ENCODE measurements at regions not wholly inside any gene's neighbourhood (a gene's known extent, or its start where the extent isn't known, plus 50 kb on each side); places are given as distances from the start of the nearest gene placed in this dataset.

DNA sequence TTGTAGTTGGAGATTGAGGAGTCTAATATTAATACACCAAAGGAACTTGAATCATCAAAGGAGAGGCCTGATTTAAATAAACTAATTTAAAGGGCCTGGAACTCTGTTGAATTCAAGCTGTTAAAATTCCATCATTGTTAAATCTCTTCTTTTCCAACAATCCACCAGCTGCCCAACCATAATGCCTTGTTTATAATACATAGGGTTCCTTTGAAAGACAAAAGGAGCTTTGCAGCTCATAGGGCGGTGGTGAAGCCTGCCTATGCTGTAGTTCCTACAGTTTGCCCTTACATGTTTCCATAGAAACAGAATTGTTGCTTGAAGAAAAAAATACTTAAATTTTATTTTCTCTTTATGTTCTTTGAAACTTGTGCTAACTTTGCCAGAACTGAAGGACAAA is 102.8 kb downstream of the GLUD2 start:
- TF ChIP-seq, protein P1, sequence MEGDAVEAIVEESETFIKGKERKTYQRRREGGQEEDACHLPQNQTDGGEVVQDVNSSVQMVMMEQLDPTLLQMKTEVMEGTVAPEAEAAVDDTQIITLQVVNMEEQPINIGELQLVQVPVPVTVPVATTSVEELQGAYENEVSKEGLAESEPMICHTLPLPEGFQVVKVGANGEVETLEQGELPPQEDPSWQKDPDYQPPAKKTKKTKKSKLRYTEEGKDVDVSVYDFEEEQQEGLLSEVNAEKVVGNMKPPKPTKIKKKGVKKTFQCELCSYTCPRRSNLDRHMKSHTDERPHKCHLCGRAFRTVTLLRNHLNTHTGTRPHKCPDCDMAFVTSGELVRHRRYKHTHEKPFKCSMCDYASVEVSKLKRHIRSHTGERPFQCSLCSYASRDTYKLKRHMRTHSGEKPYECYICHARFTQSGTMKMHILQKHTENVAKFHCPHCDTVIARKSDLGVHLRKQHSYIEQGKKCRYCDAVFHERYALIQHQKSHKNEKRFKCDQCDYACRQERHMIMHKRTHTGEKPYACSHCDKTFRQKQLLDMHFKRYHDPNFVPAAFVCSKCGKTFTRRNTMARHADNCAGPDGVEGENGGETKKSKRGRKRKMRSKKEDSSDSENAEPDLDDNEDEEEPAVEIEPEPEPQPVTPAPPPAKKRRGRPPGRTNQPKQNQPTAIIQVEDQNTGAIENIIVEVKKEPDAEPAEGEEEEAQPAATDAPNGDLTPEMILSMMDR (IDR thresholded peaks at IDR 0.05; ENCODE audit: insufficient read depth, low read length), result no peak
- no peak for DNase-seq (ENCODE audit: low read depth)
- no peak overlapping the region for H3K4me3 ChIP-seq (ENCODE audit: low read depth, low read length)

DNA sequence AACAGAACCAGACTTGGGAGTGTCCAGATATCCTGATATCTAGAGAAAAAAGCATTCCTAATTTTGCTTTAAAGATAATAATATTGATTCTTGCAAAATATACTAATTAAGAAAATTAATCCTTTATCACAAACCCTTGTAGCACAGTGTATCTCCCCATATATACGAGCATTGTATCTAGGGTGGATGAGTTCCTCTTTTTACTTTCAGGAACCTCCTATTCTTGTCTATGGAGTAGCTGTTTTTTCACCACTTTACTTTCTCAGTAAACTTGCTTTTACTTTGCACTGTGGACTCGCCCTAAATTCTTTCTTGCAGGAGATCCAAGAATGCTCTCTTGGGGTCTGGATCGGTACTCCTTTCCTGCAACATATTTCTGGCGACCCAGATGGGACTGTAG is 103.9 kb downstream of the GLUD2 start:
- no peak overlapping the region for H3K4me3 ChIP-seq (ENCODE audit: low read depth, low read length)
- TF ChIP-seq, protein P1 (IDR thresholded peaks at IDR 0.05; ENCODE audit: insufficient read depth, low read length), result no peak
- DNase-seq (ENCODE audit: low read depth), result no peak

DNA sequence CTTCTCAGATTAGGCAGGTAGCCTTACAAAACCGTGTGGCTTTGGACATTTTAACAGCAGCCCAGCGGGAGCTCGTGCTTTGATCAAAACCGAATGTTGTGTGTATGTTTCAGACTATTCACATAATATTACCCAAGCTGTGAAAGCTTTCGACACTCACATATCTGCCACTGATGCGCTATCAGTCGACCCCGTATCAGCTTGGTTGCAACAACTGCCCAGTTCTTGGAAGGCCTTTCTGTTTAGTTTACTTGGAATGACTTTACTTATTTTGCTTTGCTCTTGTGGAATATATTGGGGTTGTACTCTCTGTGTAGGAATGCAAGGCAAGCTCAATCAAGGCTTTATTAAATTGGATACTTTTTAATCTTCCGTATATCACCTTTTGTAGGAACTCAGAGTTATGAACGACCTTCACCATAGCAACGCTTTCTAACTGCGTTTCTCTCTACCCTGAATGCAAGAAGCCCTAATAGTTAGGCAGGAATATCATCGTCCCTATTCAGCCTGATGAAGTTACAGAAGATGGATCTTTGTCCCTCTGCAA is 107.5 kb downstream of the GLUD2 start:
- TF ChIP-seq, protein P1 (IDR thresholded peaks at IDR 0.05; ENCODE audit: insufficient read depth, low read length), result no peak
- no peak for DNase-seq (ENCODE audit: low read depth)
- H3K4me3 ChIP-seq (ENCODE audit: low read depth, low read length), result no peak overlapping the region

DNA sequence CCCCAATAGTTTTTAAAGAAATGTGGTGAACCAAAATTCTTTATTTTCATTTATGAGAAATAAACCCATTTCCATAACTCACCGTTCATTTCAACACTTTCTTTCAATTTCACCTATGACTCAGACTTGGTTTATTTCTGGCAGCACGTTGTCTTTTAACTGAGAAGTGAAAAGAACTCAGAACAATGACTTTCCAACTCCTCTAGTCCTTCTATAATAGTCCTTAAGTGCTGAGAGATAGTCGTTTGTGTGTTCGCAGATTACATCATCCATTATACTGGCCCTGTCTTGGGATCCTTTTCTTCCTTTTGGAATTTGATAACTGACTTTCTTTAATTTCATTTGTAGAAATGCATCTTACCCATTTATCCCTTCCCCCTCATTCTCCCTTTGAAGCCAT is 113.6 kb downstream of the GLUD2 start:
- DNase-seq (ENCODE audit: low read depth), result peak; percentile 51

DNA sequence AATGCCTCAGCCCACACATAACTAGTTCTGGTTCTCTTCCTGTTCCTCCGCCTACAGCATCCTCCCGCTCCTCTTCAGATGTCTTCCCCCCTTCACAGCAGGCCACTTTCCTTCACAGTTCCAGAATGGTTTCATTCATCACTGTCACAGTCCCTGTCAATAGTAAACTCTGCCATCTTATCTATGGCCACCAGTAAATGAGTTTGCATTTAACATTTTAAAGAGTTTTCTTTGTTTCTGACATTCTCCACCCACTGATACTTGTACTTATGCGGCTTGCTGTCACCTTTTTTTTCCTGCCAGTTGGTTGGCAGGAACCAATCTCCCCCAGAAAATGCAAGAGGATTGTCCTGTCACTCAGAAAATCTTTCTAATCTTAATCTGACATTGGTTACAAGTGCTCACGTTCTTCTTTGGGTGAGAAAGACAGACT is 114.1 kb downstream of the GLUD2 start:
- H3K4me3 ChIP-seq (ENCODE audit: low read depth, low read length), result no peak overlapping the region
- DNase-seq (ENCODE audit: low read depth), result no peak
- TF ChIP-seq, protein P1 (IDR thresholded peaks at IDR 0.05; ENCODE audit: insufficient read depth, low read length), result no peak

More for the DNA sequence above, 113.6 kb downstream of the GLUD2 start:
- no peak overlapping the region for H3K4me3 ChIP-seq (ENCODE audit: low read depth, low read length)
- TF ChIP-seq, protein P1 (IDR thresholded peaks at IDR 0.05; ENCODE audit: insufficient read depth, low read length), result no peak

DNA sequence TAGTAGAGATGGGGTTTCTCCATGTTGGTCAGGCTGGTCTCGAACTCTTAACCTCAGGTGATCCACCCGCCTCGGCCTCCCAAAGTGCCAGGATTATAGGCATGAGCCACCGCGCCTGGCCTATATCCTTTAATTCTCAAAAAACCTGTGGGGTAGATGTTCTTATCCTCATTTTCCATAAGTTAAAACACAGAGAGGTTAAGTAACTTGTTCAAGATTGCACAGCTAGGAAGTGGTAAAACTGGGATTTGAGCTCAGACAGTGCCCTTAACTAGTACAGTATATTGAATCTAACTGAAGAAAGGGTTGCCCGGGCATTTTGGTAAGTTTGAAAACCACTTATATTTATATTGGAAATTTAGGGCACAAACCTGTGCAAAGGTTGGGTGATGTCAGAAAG is 116.0 kb downstream of the GLUD2 start:
- TF ChIP-seq, protein P1 (IDR thresholded peaks at IDR 0.05; ENCODE audit: insufficient read depth, low read length), result no peak
- DNase-seq (ENCODE audit: low read depth), result no peak
- H3K4me3 ChIP-seq (ENCODE audit: low read depth, low read length), result no peak overlapping the region

DNA sequence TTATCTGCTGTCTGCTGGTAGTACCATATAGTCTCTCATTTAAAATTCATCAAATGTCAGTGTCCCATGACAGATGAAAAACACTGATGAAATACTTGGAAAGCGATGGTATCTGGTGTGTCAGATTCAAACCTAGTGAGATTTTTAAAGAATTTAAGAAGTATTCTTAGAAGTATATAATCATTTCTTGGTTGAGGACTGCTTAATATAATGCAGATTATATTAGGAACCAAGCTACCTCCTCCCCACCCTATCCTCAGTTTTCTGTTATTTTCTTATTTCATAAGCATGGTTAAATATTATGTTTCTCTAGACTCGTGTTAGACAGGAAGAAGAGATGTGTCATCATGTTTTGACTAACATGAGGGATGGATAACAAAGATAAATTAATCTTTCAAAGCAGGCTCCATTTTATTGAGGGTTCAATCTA is 118.5 kb downstream of the GLUD2 start:
- DNase-seq (ENCODE audit: low read depth), result no peak
- no peak overlapping the region for H3K4me3 ChIP-seq (ENCODE audit: low read depth, low read length)
- TF ChIP-seq, protein P1 (IDR thresholded peaks at IDR 0.05; ENCODE audit: insufficient read depth, low read length), result no peak

All from fibroblast of the aortic adventitia (primary cell).